A673 (cell line): ENCODE measurements at regions not wholly inside any gene's neighbourhood (a gene's known extent, or its start where the extent isn't known, plus 50 kb on each side); places are given as distances from the start of the nearest gene placed in this dataset.

Experiments
- CTCF ChIP-seq: fragments of 300-800, 200-600 bp; sonication (generic); conservative IDR thresholded peaks from 2 replicates; pipeline ENCODE4 v1.5.1; 2017; ENCODE audit warnings: low read depth, mild to moderate bottlenecking, antibody characterized with exemption, low read length, moderate library complexity, mixed read lengths
- EZH2 ChIP-seq: fragments of 200-600 bp; sonication (generic); IDR thresholded peaks from 2 replicates; pipeline ENCODE4 v1.6.1; 2017; ENCODE audit warnings: borderline replicate concordance, low read depth, mild to moderate bottlenecking, mixed read lengths, antibody characterized with exemption, low read length; ENCODE audit not compliant: poor library complexity, severe bottlenecking

- TF ChIP-seq CTCF = no peak
- no peak for TF ChIP-seq EZH2
Measured at GRCh38 chr12:34291001-34291400, 268.7 kb downstream of the ALG10 start.
